ENCODE measurements at regions not wholly inside any gene's neighbourhood (a gene's known extent, or its start where the extent isn't known, plus 50 kb on each side); places are given as distances from the start of the nearest gene placed in this dataset.
"Not testable (repeated sequence)": the region's sequence is repeated elsewhere in the genome, so short reads cannot be mapped to it uniquely, and the experiment has no call there.

DNA sequence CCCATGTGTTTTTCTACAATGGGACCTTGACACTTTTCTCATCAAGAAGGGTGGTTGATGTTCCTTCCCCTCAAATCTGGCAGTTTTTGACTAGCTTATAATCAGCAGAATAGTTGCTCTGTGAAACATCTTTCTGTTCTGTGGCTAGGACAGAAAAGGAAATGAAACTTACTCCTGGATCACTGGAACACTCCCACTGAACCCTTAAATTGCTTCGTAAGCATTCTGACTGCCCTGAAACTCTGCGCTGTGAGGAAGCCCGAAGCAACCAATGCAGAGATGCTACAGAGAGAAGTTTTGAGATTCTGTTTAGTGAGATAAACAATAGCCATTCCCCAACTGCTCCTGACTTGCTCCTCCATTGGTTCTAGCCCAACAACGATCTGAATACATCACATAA is 602.2 kb downstream of the CENPC start:
- no peak overlapping the region for H3K4me3 ChIP-seq (ENCODE audit: low read depth, low read length)
- TF ChIP-seq, protein P1, sequence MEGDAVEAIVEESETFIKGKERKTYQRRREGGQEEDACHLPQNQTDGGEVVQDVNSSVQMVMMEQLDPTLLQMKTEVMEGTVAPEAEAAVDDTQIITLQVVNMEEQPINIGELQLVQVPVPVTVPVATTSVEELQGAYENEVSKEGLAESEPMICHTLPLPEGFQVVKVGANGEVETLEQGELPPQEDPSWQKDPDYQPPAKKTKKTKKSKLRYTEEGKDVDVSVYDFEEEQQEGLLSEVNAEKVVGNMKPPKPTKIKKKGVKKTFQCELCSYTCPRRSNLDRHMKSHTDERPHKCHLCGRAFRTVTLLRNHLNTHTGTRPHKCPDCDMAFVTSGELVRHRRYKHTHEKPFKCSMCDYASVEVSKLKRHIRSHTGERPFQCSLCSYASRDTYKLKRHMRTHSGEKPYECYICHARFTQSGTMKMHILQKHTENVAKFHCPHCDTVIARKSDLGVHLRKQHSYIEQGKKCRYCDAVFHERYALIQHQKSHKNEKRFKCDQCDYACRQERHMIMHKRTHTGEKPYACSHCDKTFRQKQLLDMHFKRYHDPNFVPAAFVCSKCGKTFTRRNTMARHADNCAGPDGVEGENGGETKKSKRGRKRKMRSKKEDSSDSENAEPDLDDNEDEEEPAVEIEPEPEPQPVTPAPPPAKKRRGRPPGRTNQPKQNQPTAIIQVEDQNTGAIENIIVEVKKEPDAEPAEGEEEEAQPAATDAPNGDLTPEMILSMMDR (IDR thresholded peaks at IDR 0.05; ENCODE audit: insufficient read depth, low read length) = no peak
- DNase-seq (ENCODE audit: low read depth) = no peak

DNA sequence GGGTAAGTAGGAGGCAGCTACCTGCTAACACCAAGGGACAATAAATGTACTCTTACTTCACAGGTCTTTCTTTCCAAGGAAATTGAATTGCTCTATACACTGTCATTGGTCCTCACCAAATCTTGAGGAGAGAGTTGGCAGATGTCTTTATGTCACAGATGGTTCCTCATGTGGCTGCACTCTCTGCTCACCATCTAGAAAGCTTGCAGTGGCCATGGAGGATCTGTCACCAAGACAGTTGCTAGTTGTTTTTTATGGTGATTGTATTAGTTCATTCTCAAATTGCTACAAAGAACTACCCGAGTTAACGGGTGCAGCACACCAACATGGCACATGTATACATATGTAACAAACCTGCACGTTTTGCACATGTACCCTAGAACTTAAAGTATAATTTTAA is 613.3 kb downstream of the CENPC start:
- not testable (repeated sequence) for H3K4me3 ChIP-seq (ENCODE audit: low read depth, low read length); DNase-seq (ENCODE audit: low read depth)

DNA sequence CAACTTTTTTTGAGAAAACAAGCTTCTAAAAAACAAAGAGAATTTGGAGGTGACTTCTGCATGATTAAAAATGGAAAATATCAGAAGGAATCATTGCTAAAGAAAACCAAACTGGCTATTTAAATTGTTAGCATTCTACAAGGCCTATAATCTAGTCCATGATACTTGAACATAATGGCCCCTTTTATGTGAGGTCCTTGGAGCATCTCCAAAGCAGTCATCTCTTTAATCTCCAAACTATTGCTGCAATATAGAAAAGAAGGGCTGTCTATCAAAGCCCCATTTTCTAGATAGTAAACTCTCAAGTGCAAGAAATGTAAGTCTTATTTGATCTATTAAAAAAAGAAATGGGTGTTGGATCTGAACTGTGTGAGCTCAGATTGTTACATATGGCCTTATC is 615.1 kb downstream of the CENPC start:
- no peak overlapping the region for H3K4me3 ChIP-seq (ENCODE audit: low read depth, low read length)
- no peak for DNase-seq (ENCODE audit: low read depth)
- TF ChIP-seq, protein P1 (IDR thresholded peaks at IDR 0.05; ENCODE audit: insufficient read depth, low read length) = no peak

DNA sequence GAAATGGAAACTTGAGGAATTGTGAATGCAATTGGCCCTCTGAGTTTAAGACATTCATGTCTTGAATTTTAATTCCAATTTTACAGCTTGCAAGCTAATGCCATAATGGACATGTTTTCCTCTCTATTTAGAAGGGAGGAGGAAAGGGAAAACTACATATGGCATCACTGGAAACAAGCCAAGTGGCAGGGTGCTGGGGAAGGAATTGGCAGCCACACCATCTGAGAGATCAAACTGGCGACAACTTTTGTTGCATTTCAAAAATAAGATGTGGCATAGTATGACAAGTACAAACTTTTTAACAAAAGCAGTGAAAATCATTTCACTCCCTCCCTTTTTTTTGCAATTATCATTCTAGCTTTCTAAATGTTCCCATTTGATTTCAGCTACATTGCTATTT is 615.6 kb downstream of the CENPC start:
- H3K4me3 ChIP-seq (ENCODE audit: low read depth, low read length) = no peak overlapping the region
- DNase-seq (ENCODE audit: low read depth) = no peak
- TF ChIP-seq, protein P1 (IDR thresholded peaks at IDR 0.05; ENCODE audit: insufficient read depth, low read length) = no peak

DNA sequence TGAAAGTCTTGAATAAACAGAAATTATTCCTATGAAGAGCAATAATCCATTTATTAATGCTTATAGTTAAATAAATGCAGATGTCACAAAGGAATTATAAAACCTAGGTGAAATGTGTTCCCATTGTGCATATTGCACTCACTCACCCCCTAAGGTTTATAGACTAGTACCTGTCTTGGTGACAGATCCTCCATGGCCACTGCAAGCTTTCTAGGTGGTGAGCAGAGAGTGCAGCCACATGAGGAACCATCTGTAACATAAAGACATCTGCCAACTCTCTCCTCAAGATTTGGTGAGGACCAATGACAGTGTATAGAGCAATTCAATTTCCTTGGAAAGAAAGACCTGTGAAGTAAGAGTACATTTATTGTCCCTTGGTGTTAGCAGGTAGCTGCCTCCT is 616.4 kb downstream of the CENPC start:
- not testable (repeated sequence) for H3K4me3 ChIP-seq (ENCODE audit: low read depth, low read length); DNase-seq (ENCODE audit: low read depth)

DNA sequence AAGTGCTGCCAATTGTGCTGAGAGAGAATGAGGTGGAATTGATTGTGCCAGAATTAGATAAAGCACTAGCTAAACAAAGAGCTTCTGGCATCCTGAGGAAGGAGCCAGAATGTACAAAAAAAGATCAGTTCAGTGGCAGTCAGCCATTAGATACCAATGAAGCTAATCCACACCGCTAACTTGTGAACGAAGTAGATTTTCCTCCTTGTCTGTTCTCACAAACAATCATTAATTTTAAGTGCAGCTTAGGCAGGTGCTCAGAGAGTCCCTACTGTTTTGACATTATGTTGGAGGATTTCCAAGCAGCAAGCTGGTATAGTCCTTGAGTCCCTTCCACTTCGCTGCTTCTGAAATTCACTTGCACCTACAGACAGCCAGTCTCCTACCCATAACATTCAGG is 617.4 kb downstream of the CENPC start:
- DNase-seq (ENCODE audit: low read depth) = peak; percentile 27
- TF ChIP-seq, protein P1 (IDR thresholded peaks at IDR 0.05; ENCODE audit: insufficient read depth, low read length) = no peak
- H3K4me3 ChIP-seq (ENCODE audit: low read depth, low read length) = no peak overlapping the region

DNA sequence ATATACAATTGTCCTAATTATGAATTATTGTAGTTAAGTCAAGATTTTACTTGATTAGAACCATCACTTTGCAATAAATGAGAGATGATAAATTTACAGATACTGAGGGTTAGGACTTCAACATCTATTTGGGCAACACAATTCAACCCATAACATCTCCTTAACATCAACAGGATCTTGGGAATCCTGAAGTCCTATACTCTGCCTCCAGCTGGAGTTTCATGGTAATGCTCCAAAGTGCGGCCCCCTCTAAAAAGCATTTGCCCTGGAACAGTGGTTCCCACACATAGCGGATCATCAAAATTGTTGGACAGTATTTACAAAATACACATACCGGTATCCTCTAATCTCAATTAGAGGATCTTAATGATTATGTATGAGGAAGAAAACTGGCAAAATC is 618.6 kb downstream of the CENPC start:
- TF ChIP-seq, protein P1 (IDR thresholded peaks at IDR 0.05; ENCODE audit: insufficient read depth, low read length) = no peak
- DNase-seq (ENCODE audit: low read depth) = no peak
- no peak overlapping the region for H3K4me3 ChIP-seq (ENCODE audit: low read depth, low read length)

DNA sequence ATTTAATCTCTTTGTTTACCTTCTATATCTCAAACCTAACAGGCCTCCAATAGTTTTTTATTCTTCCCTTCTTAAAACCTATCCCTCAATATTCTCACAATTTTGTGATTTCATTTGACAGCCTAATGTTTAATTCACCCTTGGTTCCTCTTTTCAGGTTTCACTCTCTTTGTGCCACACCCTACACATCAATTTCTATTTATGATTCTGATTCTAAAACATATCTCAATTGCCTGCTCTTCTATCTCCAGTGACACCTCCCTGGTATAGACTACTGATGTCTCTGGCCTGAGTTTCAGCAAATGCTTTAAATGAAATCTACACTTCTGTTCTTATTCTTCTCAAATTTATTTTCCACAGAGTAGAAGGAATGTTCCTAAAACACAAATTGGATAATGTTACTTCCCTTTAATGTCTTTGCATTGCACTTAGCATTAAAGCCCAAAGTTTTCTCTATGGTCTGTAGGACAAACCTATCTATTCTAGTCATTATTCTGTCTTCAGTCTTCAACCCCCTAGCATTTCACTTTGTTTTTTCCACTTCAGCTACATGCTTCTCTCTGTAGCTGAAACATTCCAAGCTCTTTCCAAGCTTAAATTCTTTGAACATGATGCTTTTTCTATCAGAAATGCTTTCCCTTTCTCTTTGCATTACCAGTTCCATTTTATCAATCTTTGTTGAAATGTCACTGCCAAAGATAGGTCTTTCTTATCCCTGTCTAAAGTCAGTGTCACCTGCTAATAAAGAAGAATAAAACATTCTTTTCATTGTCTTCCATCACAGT is 622.0 kb downstream of the CENPC start:
- peak; percentile 13 for DNase-seq (ENCODE audit: low read depth)
- no peak overlapping the region for H3K4me3 ChIP-seq (ENCODE audit: low read depth, low read length)
- TF ChIP-seq, protein P1 (IDR thresholded peaks at IDR 0.05; ENCODE audit: insufficient read depth, low read length) = no peak

Measured in fibroblast of the aortic adventitia (primary cell).